ENCODE measurements at regions not wholly inside any gene's neighbourhood (a gene's known extent, or its start where the extent isn't known, plus 50 kb on each side); places are given as distances from the start of the nearest gene placed in this dataset.
A peak's percentile ranks its signal among the peaks of the same experiment; 100 is the strongest.

DNA sequence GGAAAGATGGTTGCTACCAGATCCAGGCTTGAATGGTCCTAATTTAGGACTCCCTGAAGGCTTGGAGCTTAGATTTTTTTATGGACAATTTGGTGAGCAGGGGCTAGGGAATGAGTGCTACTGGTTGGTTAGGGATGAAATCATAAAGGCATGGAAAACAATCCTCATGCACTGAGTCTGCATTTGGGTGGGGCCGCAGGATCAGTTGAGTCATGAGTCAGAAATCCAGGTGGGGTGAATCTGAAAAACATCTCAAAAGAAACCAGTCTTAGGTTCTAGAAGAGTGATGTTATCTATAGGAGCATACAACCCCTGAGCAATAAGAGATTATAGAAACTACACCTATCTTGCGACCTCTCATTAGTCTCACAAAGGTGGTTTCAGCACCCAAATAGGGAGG lies 300.0 kb downstream of the KIF4B start:
- H4K20me1 ChIP-seq (ENCODE audit: insufficient read depth, low read length), result no peaks in the 10 kb centered on the region
- H3K4me1 ChIP-seq (ENCODE audit: low read length), result no peaks in the 10 kb centered on the region
- H2AFZ ChIP-seq (ENCODE audit: low read length), result no peak overlapping the region
- no peaks in the 10 kb centered on the region for H3K79me2 ChIP-seq (ENCODE audit: low read length)
- no peak overlapping the region for H3K27ac ChIP-seq (ENCODE audit: low read length)
- no peaks in the 10 kb centered on the region for H3K27me3 ChIP-seq (replicated peaks; ENCODE audit: insufficient read depth, low read length)
- no peak for DNase-seq
- H3K4me3 ChIP-seq (ENCODE audit: low read length), result no peak overlapping the region
- H3K9me2 ChIP-seq (replicated peaks; ENCODE audit: insufficient read depth, low read length), result no peaks in the 10 kb centered on the region
- TF ChIP-seq EZH2phosphoT487 (IDR thresholded peaks at IDR 0.05; ENCODE audit: low read length) (no peak), EZH2 (optimal IDR thresholded peaks at IDR 0.05; ENCODE audit: low read depth, low read length) (no peak)
- TF ChIP-seq, protein P1, sequence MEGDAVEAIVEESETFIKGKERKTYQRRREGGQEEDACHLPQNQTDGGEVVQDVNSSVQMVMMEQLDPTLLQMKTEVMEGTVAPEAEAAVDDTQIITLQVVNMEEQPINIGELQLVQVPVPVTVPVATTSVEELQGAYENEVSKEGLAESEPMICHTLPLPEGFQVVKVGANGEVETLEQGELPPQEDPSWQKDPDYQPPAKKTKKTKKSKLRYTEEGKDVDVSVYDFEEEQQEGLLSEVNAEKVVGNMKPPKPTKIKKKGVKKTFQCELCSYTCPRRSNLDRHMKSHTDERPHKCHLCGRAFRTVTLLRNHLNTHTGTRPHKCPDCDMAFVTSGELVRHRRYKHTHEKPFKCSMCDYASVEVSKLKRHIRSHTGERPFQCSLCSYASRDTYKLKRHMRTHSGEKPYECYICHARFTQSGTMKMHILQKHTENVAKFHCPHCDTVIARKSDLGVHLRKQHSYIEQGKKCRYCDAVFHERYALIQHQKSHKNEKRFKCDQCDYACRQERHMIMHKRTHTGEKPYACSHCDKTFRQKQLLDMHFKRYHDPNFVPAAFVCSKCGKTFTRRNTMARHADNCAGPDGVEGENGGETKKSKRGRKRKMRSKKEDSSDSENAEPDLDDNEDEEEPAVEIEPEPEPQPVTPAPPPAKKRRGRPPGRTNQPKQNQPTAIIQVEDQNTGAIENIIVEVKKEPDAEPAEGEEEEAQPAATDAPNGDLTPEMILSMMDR (IDR thresholded peaks at IDR 0.05; ENCODE audit: low read length), result no peak
- no peaks in the 10 kb centered on the region for H3K9me3 ChIP-seq (replicated peaks; ENCODE audit: insufficient read depth, low read length)
- no peak overlapping the region for H3K4me2 ChIP-seq (ENCODE audit: low read depth, low read length)
- no peak overlapping the region for H3K9ac ChIP-seq (ENCODE audit: low read length)
- no peaks in the 10 kb centered on the region for H3K36me3 ChIP-seq (replicated peaks; ENCODE audit: insufficient read depth, low read length)
- no peaks in the 10 kb centered on the region for H3F3A ChIP-seq (ENCODE audit: insufficient read depth, low read length)

DNA sequence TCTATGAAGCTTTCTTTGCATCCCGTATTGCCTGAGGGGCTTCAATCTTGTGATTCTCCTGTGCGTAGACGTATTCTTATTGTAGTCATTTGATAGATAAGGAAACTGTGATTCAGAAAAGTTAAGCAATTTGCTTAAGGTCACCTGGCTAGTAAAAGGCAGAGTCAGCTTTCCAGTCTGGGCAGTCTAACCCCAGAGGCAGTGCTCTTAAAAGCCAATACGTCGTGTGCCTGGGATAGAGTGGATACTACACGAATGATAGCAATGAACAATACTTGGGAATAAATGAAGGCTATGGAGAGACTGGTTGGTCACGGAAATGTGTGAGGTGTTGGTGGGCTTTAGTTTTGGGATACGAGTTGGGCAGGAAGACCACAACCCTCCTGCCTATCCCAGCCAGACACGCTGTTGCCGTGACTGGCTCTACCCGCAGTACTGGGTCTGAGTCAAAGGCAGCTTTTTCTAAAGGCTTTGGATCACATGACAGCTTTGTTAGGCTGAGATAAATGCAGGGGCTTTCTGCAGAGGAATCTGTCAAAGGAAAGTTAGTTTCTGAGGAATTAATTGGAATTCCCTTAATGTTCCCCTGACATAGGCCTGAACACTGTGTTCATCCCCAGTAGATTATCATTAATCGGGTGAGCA lies 302.6 kb downstream of the KIF4B start:
- Histone ChIP-seq H2AFZ (ENCODE audit: low read length) (no peak overlapping the region), H3K36me3 (replicated peaks; ENCODE audit: insufficient read depth, low read length) (no peaks in the 10 kb centered on the region), H3K27ac (ENCODE audit: low read length) (no peak overlapping the region), H3K9ac (ENCODE audit: low read length) (no peak overlapping the region), H3K79me2 (ENCODE audit: low read length) (no peaks in the 10 kb centered on the region), H3K9me3 (replicated peaks; ENCODE audit: insufficient read depth, low read length) (no peaks in the 10 kb centered on the region), H3K9me2 (replicated peaks; ENCODE audit: insufficient read depth, low read length) (no peaks in the 10 kb centered on the region), H3K4me2 (ENCODE audit: low read depth, low read length) (no peak overlapping the region), H3K4me1 (ENCODE audit: low read length) (no peaks in the 10 kb centered on the region), H4K20me1 (ENCODE audit: insufficient read depth, low read length) (no peaks in the 10 kb centered on the region), H3F3A (ENCODE audit: insufficient read depth, low read length) (no peaks in the 10 kb centered on the region), H3K27me3 (replicated peaks; ENCODE audit: insufficient read depth, low read length) (no peaks in the 10 kb centered on the region), H3K4me3 (ENCODE audit: low read length) (no peak overlapping the region)
- no peak for DNase-seq
- TF ChIP-seq EZH2phosphoT487 (IDR thresholded peaks at IDR 0.05; ENCODE audit: low read length) (no peak), EZH2 (optimal IDR thresholded peaks at IDR 0.05; ENCODE audit: low read depth, low read length) (no peak)
- TF ChIP-seq, protein P1 (IDR thresholded peaks at IDR 0.05; ENCODE audit: low read length), result no peak

DNA sequence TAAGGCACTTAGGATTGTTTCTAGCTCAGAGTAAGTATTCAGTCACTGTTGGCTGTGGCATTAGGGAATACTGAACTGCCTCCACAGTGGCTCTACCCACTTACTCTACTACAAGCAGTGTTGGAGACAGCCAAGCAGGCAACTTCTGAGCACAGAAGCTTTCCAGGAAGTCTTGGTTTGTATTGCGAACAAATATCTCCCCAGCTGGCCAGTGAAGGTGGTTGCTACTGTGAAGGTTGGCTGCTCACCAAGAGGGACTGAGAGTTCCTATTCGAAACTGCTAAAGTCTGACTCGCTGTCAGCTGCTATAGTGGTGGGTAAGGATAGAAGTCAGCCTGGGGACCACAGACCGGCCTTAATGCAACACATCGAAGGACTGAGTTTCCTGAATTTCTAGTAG lies 319.1 kb downstream of the KIF4B start:
- Histone ChIP-seq H3K27me3 (replicated peaks; ENCODE audit: insufficient read depth, low read length) (no peaks in the 10 kb centered on the region), H2AFZ (ENCODE audit: low read length) (no peak overlapping the region), H3K4me2 (ENCODE audit: low read depth, low read length) (peak overlapping the region; percentile 12; the same call in 1 of the 2 replicates), H3F3A (ENCODE audit: insufficient read depth, low read length) (peaks cover 8% of the 10 kb centered on the region; the same call in 1 of the 2 replicates), H4K20me1 (ENCODE audit: insufficient read depth, low read length) (no peaks in the 10 kb centered on the region), H3K9me2 (replicated peaks; ENCODE audit: insufficient read depth, low read length) (no peaks in the 10 kb centered on the region), H3K79me2 (ENCODE audit: low read length) (no peaks in the 10 kb centered on the region), H3K9ac (ENCODE audit: low read length) (no peak overlapping the region), H3K4me1 (ENCODE audit: low read length) (peaks cover 12% of the 10 kb centered on the region), H3K4me3 (ENCODE audit: low read length) (no peak overlapping the region), H3K9me3 (replicated peaks; ENCODE audit: insufficient read depth, low read length) (no peaks in the 10 kb centered on the region), H3K36me3 (replicated peaks; ENCODE audit: insufficient read depth, low read length) (no peaks in the 10 kb centered on the region), H3K27ac (ENCODE audit: low read length) (peak overlapping the region; percentile 36; the same call in 1 of the 2 replicates)
- TF ChIP-seq, protein P1 (IDR thresholded peaks at IDR 0.05; ENCODE audit: low read length), result no peak; the same call in 1 of the 2 replicates
- no peak for TF ChIP-seq EZH2phosphoT487 (IDR thresholded peaks at IDR 0.05; ENCODE audit: low read length)
- TF ChIP-seq EZH2 (optimal IDR thresholded peaks at IDR 0.05; ENCODE audit: low read depth, low read length), result no peak
- peak; percentile 92 for DNase-seq

Measured in MM.1S (cell line).